ENCODE measurements at regions not wholly inside any gene's neighbourhood (a gene's known extent, or its start where the extent isn't known, plus 50 kb on each side); places are given as distances from the start of the nearest gene placed in this dataset.

DNA sequence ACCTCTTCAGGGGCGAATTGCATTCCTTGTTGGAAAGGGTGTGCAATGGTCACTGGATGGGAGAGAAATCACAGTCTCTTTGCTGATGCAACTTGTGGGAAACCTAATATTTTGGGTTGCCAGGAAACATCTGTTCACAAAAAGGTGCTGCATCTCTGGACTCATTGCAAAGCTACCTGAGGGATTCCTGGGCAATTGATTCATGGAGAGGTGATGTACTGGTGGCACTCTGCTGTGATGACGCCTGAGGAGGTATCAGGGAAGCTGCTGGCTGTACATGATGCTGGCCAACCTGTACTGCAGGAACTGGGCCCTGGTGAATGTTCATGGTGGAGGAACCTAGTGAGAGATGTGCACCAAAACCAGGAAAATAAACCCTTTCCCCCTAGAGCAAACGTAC is 516.0 kb upstream of the SPHKAP start:
- TF ChIP-seq, protein P1, sequence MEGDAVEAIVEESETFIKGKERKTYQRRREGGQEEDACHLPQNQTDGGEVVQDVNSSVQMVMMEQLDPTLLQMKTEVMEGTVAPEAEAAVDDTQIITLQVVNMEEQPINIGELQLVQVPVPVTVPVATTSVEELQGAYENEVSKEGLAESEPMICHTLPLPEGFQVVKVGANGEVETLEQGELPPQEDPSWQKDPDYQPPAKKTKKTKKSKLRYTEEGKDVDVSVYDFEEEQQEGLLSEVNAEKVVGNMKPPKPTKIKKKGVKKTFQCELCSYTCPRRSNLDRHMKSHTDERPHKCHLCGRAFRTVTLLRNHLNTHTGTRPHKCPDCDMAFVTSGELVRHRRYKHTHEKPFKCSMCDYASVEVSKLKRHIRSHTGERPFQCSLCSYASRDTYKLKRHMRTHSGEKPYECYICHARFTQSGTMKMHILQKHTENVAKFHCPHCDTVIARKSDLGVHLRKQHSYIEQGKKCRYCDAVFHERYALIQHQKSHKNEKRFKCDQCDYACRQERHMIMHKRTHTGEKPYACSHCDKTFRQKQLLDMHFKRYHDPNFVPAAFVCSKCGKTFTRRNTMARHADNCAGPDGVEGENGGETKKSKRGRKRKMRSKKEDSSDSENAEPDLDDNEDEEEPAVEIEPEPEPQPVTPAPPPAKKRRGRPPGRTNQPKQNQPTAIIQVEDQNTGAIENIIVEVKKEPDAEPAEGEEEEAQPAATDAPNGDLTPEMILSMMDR (IDR thresholded peaks at IDR 0.05) = no peak
- no peak for TF ChIP-seq EP300 (IDR thresholded peaks at IDR 0.05)

Measured in sigmoid colon (tissue), 4 donors.